Choroid plexus epithelial cell (primary cell): ENCODE measurements at regions not wholly inside any gene's neighbourhood (a gene's known extent, or its start where the extent isn't known, plus 50 kb on each side); places are given as distances from the start of the nearest gene placed in this dataset.

Source experiments
- DNase-seq: peaks from one replicate; pipeline ENCODE4 v3.0.0-alpha.2; 2010; ENCODE audit warnings: low read depth
- H3K4me3 ChIP-seq: 2 replicates; pipeline ENCODE4 v1.5.1; 2011; ENCODE audit warnings: low read depth, mild to moderate bottlenecking, control low read depth, low read length, moderate library complexity
- CTCF ChIP-seq: conservative IDR thresholded peaks from 2 replicates; pipeline ENCODE4 v1.5.1; 2011; ENCODE audit warnings: low read depth, mild to moderate bottlenecking, control low read depth, inconsistent platforms, low read length, moderate library complexity

GRCh38 chr10:35892526-35892925, 250.4 kb upstream of the FZD8 start:
- TF ChIP-seq CTCF, result no peak
- H3K4me3 ChIP-seq, result no peak overlapping the region
- no peak for DNase-seq

- no peak for DNase-seq
- no peak for TF ChIP-seq CTCF
Measured at GRCh38 chr10:35890676-35891495, 248.8 kb upstream of the FZD8 start.

GRCh38 chr10:35889971-35890675, 248.0 kb upstream of the FZD8 start:
- DNase-seq, result no peak
- H3K4me3 ChIP-seq, result no peak overlapping the region
- TF ChIP-seq CTCF, result no peak

More at GRCh38 chr10:35890676-35891495, 248.8 kb upstream of the FZD8 start:
- H3K4me3 ChIP-seq, result no peak overlapping the region

GRCh38 chr10:35889226-35889625, 247.1 kb upstream of the FZD8 start:
- no peak for TF ChIP-seq CTCF
- DNase-seq, result no peak
- no peak overlapping the region for H3K4me3 ChIP-seq

- DNase-seq, result no peak
- no peak overlapping the region for H3K4me3 ChIP-seq
- no peak for TF ChIP-seq CTCF
Measured at GRCh38 chr10:35888400-35888799, 246.3 kb upstream of the FZD8 start.

- no peak for DNase-seq
- no peak overlapping the region for H3K4me3 ChIP-seq
- TF ChIP-seq CTCF, result no peak
Measured at GRCh38 chr10:35887685-35888084, 245.6 kb upstream of the FZD8 start.
